Erythroblast (primary cell): ENCODE measurements at regions not wholly inside any gene's neighbourhood (a gene's known extent, or its start where the extent isn't known, plus 50 kb on each side); places are given as distances from the start of the nearest gene placed in this dataset.

ENCODE experiments used
- DNase-seq, 2 experiments: peaks; one replicate each; lab custom pipeline; 2025; lab: John Stamatoyannopoulos, UW
- GATA1 ChIP-seq: IDR thresholded peaks from 2 replicates; pipeline ENCODE4 v1.6.1; 2011; ENCODE audit warnings: low read depth, mild to moderate bottlenecking, control low read depth, low read length, moderate library complexity
- POLR2A ChIP-seq: IDR thresholded peaks from 2 replicates; pipeline ENCODE4 v1.6.1; 2011; ENCODE audit warnings: mild to moderate bottlenecking, low read length

DNA sequence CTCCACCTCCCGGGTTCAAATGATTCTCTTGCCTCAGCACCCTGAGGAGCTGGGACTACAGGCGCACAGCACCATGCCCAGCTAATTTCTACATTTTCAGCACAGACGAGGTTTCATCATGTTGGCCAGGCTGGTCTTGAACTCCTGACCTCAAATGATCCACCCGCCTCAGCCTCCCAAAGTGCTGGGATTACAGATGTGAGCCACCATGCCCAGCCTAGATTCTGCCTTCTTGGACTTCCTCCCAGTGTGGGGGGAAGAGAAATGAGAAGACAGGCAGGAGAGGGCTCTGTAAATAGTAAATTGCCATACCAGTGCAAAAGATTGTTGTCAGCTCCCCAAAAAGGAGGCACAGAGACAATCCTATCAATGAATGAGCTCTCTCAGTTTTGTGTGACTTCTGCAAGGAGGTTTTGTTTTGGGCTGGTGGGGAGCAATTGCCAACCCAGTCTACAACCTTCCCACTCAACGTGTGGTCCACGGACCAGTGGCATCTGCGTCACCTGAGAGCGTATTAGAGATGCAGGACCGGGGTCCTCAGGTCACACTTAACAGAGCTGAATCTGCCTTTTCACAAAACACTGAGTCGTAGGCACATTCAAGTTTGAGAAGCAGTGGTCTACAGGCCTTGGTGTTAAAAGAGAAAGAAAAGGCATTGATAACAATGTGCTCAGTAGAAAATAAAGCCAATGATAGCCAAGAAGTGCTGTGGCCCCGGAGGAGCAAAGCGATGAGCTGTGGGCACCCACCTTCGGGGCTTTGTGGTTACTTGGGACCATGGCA lies 78.1 kb downstream of the MYCN start:
- TF ChIP-seq POLR2A (no peak), GATA1 (no peak)
- DNase-seq: no peak

DNA sequence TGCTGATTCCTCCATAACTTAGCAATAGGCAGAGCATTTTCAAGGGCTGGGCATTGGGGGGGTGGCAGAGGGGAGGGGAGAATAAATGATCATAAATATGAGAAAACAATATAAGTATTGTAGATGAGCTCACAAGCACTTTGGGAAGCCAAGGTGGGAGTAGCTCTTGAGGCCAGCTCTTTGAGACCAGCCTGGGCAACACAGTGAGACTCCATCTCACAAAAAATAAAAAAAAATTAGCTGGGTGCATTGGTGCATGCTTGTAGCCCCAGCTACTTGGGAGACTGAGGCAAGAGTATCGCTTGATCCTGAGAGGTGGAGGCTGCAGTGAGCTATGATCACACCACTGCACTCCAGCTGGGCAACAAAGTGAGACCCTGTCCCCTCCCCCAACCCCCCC lies 75.9 kb downstream of the MYCN start:
- no peak for DNase-seq
- no peak for TF ChIP-seq GATA1
- no peak for TF ChIP-seq POLR2A

DNA sequence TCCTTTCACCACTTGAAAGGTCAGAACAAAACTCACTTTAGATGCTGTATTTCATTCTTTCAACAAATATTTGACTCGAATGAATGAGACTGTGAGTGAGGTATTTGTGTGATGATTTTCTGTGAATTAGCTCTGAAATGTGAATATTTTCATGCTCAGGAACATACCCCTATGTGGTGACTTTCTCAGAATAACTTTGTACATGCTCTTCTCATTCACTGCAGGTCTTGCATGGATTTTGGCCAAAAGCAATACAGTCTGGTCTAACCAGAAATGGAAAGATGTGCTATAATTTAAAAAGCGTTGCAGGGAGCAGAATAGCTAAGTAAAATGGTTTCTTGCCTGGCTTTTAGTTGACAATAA lies 75.5 kb downstream of the MYCN start:
- no peak for DNase-seq
- no peak for TF ChIP-seq POLR2A
- no peak for TF ChIP-seq GATA1

- DNase-seq: no peak
- TF ChIP-seq POLR2A (no peak), GATA1 (no peak)
Measured at GRCh38 chr2:16015210-16015902, 75.0 kb downstream of the MYCN start.

GRCh38 chr2:16014802-16015201 lies 74.5 kb downstream of the MYCN start:
- no peak for DNase-seq
- no peak for TF ChIP-seq GATA1
- no peak for TF ChIP-seq POLR2A

GRCh38 chr2:16014041-16014787 lies 73.9 kb downstream of the MYCN start:
- no peak for TF ChIP-seq POLR2A
- TF ChIP-seq GATA1: no peak
- no peak for DNase-seq

DNA sequence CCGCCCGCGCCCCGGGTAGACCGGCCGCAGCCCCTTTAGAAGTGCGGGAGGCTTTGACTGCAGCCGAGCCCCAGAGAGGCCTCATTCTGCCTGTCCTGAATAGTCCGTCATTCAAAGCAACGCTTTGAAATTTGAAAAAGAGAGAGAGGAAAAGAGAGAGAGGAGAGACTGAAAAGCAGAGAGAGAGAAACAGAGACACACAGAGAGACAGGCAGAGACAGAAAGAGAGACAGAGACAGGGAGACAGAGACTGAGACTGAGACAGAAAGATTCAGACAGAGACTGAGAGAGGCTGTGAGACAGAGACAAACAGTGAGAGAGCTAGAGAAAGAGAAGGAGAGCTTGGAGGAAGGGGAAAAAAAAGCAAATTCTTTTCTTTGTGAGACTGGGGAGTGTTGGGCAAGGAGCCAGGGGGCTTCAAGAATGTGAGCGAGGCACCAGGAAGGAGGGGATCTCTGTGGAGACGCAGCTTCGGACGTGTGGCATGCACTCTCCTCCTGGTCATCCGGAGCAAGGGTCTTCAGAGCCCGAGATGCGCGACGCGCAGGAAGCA lies 73.1 kb downstream of the MYCN start:
- TF ChIP-seq GATA1 (no peak), POLR2A (no peak)
- DNase-seq: no peak

DNA sequence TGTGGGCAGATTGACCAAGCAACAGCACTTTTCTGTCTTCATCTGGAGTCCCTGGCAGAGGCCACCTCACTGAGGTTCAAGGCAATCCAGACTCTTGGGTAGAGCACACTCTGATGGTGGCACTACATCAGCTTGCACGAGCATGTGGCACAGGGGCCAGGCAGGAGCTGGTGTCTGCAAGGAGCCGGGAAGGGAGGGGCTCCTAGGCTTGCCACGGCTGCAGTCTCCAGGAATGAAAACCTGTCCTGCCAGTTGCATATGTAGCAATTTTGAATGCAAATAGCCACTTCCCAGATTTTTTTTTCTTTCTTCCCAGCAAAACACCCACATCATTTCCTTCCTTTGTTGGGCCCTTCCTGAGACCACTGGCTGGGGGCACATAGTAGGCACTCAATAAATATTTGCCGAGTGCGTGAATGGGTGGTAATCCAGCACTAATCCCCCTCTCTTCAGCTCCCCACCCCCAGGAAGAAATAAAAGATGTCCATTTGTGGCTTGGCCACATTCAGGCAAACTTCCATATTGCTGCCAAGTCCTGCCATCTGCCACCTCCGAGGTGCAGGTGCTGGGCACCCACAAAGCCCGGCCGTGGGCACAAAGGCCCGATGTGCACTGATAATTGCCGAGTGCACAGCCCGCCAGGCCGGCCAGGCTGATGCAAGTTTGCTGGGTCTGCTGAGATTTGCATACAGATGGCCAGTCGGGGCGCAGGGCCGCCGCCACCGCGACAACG lies 72.4 kb downstream of the MYCN start:
- no peak for DNase-seq
- no peak for TF ChIP-seq POLR2A
- TF ChIP-seq GATA1: no peak

GRCh38 chr2:16012029-16012596 lies 71.8 kb downstream of the MYCN start:
- no peak for TF ChIP-seq GATA1
- no peak for TF ChIP-seq POLR2A
- DNase-seq: no peak

GRCh38 chr2:16011621-16011960 lies 71.2 kb downstream of the MYCN start:
- no peak for TF ChIP-seq GATA1
- TF ChIP-seq POLR2A: no peak
- no peak for DNase-seq

DNA sequence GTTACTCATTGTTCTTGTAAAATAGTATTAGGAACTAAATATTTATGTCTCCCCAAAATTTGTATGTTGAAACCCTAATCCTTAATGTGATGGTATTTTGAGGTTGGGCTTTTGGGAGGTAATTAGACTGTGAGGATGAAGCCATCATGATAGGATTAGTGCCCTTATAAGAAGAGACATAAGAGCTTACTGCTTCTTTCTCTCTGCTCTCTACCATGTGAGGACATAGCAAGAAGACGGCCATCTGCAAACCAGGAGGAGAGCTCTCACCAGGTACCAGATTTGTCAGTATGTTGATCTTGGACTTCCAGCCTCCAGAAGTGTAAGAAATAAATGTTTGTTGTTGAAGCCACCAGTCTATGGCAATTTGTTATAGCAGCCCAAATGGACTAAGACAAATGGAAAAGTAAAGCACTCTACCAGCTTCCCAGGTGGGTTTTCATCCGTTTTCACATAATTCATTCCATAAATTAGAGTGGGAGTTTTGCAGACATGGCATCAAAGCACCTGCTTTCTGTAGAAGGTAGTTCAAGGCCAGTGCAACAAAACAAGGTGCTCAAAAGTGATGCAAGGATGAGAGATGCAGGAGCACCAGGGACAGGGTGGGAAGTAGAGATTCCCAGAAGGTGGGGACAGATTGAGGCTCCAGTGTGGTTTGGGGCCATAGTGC lies 70.7 kb downstream of the MYCN start:
- TF ChIP-seq GATA1 (no peak), POLR2A (no peak)
- no peak for DNase-seq

DNA sequence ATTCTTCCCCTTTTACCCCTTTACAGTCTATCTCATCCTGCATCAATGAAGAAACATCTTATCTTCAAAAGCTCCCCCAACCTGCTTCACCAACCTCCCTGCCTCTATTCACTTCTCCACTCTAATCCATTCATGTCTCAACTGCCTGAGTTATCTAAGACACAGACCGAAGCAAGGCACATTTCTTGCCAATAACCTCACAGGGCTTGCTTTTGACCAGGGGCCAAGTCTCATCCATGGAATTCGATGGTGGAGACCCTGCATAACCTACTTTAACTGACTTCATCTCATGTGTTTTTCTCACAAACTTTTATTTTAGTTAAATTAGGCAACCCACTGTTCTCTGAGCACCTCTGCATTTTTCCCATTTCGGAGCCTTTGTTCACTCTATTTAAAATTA lies 69.7 kb downstream of the MYCN start:
- TF ChIP-seq GATA1 (no peak), POLR2A (no peak)
- no peak for DNase-seq

DNA sequence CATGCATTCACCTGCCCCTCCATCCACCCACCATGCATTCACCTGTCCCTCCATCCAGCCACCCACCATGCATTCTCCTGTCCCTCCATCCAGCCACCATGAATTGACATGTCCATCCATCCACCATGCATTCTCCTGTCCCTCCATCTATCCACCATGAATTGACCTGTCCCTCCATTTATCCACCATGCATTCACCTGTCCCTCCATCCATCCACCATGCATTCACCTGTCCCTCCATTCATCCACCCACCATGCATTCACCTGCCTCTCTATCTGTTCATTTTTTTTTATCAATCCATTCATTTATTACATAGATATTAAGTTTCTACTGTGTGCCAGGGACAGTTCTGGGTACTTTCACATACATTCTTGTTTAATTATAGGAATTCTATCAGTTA lies 69.2 kb downstream of the MYCN start:
- TF ChIP-seq POLR2A (no peak), GATA1 (no peak)
- no peak for DNase-seq

DNA sequence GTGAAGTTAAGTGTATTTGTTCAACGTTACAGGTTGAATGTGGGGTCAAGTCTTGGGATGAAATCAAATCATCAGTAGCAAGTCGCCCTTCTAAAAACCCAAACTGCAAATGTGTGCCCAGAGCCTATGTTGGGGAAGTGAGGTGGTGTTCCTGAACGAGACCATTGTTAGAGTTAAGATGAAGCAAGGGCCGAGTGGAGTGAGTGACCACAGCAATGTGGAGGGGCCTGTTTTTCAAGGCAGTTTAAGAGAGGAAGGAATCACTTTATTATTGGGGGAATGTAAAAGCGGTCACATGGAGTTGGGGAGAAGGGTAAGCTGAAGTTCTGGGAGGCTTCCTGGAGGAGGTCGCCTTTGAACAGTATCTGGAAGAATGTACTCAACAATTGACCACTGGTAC lies 68.5 kb downstream of the MYCN start:
- TF ChIP-seq GATA1: no peak
- no peak for TF ChIP-seq POLR2A
- no peak for DNase-seq
